Activated effector memory CD4-positive, alpha-beta T cell treated with anti-CD3 and anti-CD28 coated beads, Interleukin-2, amount 50 U/mL, for 16 hours (primary cell): ENCODE measurements at regions not wholly inside any gene's neighbourhood (a gene's known extent, or its start where the extent isn't known, plus 50 kb on each side); places are given as distances from the start of the nearest gene placed in this dataset.
"Not testable (repeated sequence)": the region's sequence is repeated elsewhere in the genome, so short reads cannot be mapped to it uniquely, and the experiment has no call there.

Source experiments
- DNase-seq: peaks from one replicate; pipeline ENCODE4 v3.0.0-alpha.2; 2020

DNA sequence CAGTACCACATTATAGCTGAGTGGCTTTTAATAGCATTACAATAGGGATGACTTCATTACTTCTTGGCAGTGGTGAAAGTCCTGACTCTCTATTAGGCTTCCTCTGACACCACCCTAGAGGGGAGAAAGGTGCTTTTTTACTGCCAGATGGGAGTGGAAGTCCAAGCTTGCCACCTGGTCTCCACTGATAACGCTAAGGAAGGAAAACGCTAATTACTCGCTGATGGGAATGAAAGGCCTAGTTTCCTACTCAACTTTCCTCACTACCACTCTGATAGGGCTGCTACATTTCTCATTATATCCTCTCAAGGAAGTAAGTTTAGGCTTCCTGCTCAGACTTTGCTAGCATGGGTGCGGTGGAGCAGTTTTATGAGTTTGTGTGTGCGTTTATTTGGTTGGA is 62.3 kb upstream of the PAGE3 start:
- DNase-seq = no peak

DNA sequence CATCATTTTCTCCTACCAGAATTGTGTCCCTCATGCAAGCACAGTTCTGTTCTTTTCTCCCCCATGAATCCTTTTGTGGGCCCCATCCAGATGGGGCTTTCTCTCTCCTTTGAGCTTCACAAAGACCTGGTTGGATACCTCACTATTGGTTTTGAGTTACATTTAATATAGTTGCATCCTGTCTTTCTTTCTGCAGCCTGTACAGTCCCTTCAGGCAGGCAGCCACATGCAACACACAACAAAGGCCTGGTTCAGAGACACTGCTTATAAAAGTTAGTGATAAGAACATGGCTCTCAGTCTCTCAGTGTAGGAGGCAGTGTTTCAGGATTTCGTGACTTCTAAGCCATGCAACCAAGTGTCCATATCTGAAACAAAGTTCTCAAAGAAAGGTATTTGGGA is 70.6 kb upstream of the PAGE3 start:
- DNase-seq = no peak

DNA sequence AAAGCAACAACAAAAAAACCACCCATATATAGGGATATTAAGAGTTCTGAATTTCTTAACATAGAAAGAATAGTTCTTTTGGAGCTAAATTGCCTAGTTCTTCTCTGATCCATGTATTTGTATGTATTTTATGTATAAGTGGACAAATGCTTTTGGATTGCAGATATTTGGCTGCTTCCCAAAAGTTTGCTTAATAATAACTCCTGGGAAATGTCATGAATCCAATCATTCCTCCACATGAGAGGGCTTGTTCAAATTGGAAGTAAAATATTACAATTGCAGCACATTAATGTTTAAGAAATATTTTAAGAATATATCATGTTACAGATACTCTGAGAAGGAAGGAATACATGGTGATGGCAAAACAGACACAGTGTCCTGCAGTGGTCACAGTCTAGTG is 71.5 kb upstream of the PAGE3 start:
- no peak for DNase-seq

DNA sequence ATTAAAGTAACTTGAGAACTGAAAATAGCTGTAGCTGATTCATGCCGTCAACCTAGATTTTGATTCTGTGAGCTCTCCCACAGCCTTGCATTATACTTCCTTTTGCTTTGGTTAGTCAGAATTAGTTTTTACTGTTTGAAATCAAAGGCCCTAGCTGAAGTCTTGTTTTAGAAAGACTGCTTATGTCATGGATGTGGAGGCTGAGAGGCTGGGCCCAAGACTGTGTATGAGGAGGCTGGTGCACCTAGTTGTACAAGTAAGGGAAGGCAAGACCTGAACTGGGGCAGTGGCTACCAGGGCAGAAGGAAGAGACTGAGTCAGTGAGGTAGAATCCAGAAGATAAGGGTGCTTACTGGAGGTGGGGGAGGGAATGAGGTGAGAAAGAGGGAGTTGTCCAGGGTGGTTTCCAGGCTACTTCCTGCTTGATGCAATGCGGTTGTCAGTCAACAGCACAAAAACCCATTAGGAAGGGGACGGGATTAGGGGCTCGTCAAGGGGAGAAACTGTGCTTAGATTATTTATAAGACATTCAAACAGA is 76.2 kb upstream of the PAGE3 start:
- no peak for DNase-seq

DNA sequence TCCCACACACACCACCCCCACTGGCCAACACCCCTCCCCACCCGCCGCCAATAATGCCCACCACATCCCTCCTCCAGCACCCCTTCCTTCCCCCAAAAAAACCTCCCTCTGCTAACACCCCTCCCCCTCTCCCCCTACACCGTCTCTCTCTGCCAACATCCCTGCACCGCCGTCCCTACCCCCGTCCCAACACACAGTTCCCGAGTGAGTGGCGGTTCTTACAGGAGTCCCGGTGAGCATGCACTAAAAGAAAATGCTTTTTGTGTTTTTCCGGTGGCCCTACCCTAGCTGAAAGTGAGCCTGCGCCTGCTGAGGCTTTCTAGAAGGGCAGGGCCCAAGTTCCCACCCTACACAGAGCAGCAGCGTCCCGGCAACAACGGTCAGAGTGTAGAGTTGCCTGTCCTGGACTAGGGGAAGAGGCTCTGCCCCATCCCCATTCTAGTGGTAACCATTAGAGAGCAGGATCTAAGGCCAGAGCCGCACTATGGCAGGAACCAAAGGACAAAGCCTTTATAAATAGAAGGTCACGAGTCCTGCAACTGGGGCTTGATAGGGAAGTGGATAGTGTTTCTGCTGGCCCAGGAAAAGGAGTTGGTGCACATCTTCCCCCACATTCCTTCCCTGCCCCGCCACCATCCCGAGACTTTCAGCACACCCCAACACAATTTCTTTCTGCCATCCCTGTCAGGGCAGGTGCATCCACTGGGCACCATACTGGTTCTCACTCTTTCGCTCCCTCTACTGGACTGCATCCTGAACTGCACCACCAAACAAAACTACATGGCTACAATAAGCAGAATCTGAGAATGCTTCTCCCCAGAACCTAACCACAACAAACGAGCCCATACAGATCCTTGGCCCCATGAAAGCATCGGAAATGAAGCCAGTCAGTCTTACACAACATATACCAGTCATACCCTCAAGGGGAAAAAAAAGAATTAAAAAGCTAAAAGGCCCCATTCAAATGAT is 78.1 kb upstream of the PAGE3 start:
- peak; percentile 64 for DNase-seq

DNA sequence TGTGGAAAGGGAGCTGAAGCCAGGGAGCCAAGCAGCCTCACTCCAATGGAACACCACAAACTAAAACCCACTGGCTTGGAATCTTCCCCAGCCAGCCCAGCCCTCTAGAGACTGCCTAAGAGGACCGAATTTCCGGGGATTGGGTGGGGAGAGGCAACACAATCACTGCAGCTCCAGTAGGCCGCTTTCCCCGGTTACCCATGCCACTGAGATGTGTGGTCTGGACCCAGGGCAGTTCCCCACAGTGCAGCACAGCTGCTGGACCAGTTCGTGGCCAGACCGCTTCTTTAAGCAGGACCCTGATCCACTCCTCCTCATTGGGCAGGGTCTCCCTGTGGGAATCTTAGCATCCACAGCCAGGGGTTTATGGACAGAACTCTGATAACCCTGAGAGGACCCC is 91.9 kb upstream of the PAGE3 start:
- DNase-seq = no peak

DNA sequence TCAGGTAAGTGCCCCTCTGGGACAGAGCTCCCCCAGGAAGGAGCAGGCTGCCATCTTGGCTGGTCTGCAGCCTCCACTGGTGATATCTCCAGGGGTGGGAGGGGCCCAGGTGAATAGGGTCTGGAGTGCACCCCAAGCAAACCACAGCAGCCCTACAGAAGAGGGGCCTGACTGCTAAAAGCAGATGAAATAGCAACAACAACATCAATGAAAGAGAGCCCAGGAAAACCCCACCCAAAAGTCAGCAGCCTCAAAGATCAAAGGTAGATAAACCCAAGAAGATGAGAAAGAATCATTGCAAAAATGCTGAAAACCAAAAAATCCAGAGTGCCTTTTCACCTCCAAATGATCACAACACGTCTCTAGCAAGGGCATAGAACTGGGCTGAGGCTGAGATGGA is 92.5 kb upstream of the PAGE3 start:
- DNase-seq = no peak

DNA sequence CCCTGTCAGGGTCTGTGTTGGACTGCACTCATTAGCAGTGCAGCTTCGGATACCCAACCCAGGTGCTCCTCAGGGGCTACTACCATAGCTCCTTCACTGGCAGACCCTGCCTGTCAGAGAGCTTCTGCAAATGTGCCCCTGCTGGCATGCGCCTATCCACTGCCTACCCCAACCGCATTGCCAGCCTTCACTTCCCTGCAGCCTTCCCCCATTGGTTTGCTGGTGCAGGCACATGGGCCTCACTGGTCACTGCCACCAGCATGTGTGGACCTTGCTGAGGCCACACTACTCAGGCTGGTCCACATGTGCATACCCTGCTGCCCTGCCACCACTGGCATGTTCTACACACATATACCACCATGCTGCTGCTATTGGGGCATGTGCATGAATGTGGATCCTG is 72.5 kb upstream of the MAGEH1 start:
- DNase-seq = no peak

DNA sequence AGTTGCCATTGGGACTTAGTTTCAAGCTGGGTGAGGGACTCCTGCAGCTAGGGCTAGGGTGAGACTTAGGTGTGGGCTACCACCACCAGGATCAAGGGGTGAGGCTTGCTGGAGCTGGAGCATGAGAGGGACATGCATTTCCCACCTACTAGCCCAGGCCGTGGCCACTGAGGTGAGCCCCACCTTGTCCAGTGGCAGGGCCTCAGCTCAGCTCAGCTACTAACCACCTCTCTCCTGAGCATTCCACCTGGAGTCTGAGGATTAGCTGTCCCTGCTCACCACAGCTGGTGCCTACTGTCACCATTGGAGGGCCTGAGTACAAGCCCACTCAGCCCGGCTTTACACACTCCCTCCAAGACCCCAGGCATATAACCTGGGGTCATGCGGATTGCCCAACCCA is 62.6 kb upstream of the MAGEH1 start:
- no peak for DNase-seq

DNA sequence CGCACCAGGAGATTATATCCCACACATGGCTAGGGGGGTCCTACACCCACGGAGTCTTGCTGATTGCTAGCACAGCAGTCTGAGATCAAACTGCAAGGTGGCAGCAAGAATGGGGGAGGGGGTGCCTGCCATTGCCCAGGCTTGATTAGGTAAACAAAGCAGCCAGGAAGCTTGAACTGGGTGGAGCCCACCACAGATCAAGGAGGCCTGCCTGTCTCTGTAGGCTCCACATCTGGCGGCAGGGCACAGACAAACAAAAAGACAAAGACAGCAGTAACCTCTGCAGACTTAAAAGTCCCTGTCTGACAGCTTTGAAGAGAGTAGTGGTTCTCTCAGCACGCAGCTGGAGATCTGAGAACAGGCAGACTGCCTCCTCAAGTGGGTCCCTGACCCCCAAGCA is 55.1 kb upstream of the MAGEH1 start:
- DNase-seq = not testable (repeated sequence)
